Left ventricle myocardium inferior (tissue), 1 donor: ENCODE measurements at regions not wholly inside any gene's neighbourhood (a gene's known extent, or its start where the extent isn't known, plus 50 kb on each side); places are given as distances from the start of the nearest gene placed in this dataset.

Source experiments
- DNase-seq: peaks from one replicate; pipeline ENCODE4 v3.0.0-alpha.2; 2020
- H3K27ac ChIP-seq: fragments of 200-600 bp; replicated peaks from 2 replicates; pipeline ENCODE4 v1.8.0; 2021
- H3K27me3 ChIP-seq: fragments of 200-600 bp; 2 replicates; pipeline ENCODE4 v1.8.0; 2021; ENCODE audit warnings: low read depth
- H3K36me3 ChIP-seq: fragments of 200-600 bp; 2 replicates; pipeline ENCODE4 v1.8.0; 2021
- H3K4me1 ChIP-seq: fragments of 200-600 bp; 2 replicates; pipeline ENCODE4 v1.8.0; 2021
- H3K4me3 ChIP-seq: fragments of 200-600 bp; 2 replicates; pipeline ENCODE4 v1.8.0; 2021; ENCODE audit warnings: mild to moderate bottlenecking, moderate library complexity
- H3K9me3 ChIP-seq: fragments of 200-600 bp; replicated peaks from 2 replicates; pipeline ENCODE4 v1.8.0; 2021
- CTCF ChIP-seq: fragments of 200-600 bp; IDR thresholded peaks from 2 replicates; pipeline ENCODE4 v1.8.0; 2021; ENCODE audit warnings: antibody characterized with exemption, mild to moderate bottlenecking, borderline replicate concordance
- intact Hi-C: fragments of 100-400 bp; cut with micrococcal nuclease; formaldehyde crosslinking; loops from one replicate; pipeline ENCODE4 v1.11.0; 2022
- donor health status: DM: no; HTN: yes; CAD: no; lungs with severe emphysema.

- no peak for DNase-seq
- H3K9me3 ChIP-seq: peaks cover 34% of the 10 kb centered on the region
- H3K27me3 ChIP-seq: no peaks in the 10 kb centered on the region
- H3K4me3 ChIP-seq: no peak overlapping the region
- H3K4me1 ChIP-seq: no peaks in the 10 kb centered on the region
- intact Hi-C loops: no loop called here
- H3K36me3 ChIP-seq: no peaks in the 10 kb centered on the region
- no peak for TF ChIP-seq CTCF
- no peak overlapping the region for H3K27ac ChIP-seq
Observed at GRCh38 chr5:63483338-63483737, 478.9 kb downstream of the HTR1A start.

- no peaks in the 10 kb centered on the region for H3K27me3 ChIP-seq
- no peak overlapping the region for H3K4me3 ChIP-seq
- H3K4me1 ChIP-seq: no peaks in the 10 kb centered on the region
- intact Hi-C loops: no loop called here
- H3K36me3 ChIP-seq: no peaks in the 10 kb centered on the region
- TF ChIP-seq CTCF: no peak
- no peak for DNase-seq
- peaks cover 9% of the 10 kb centered on the region for H3K9me3 ChIP-seq
- no peak overlapping the region for H3K27ac ChIP-seq
Observed at GRCh38 chr5:63473335-63473967, 488.8 kb downstream of the HTR1A start.

- H3K27me3 ChIP-seq: no peaks in the 10 kb centered on the region
- DNase-seq: no peak
- no peaks in the 10 kb centered on the region for H3K36me3 ChIP-seq
- H3K27ac ChIP-seq: no peak overlapping the region
- TF ChIP-seq CTCF: no peak
- H3K4me1 ChIP-seq: no peaks in the 10 kb centered on the region
- no peaks in the 10 kb centered on the region for H3K9me3 ChIP-seq
- no peak overlapping the region for H3K4me3 ChIP-seq
- intact Hi-C loops: no loop called here
Observed at GRCh38 chr5:63456279-63456678, 506.0 kb downstream of the HTR1A start.

- intact Hi-C loops: no loop called here
- H3K27me3 ChIP-seq: no peaks in the 10 kb centered on the region
- no peak overlapping the region for H3K27ac ChIP-seq
- no peaks in the 10 kb centered on the region for H3K4me1 ChIP-seq
- no peak overlapping the region for H3K4me3 ChIP-seq
- no peaks in the 10 kb centered on the region for H3K36me3 ChIP-seq
- no peaks in the 10 kb centered on the region for H3K9me3 ChIP-seq
- TF ChIP-seq CTCF: no peak
- no peak for DNase-seq
Observed at GRCh38 chr5:63451188-63451587, 511.1 kb downstream of the HTR1A start.

- Histone ChIP-seq H3K36me3 (no peaks in the 10 kb centered on the region), H3K27me3 (no peaks in the 10 kb centered on the region), H3K4me1 (no peaks in the 10 kb centered on the region), H3K9me3 (no peaks in the 10 kb centered on the region), H3K4me3 (no peak overlapping the region), H3K27ac (no peak overlapping the region)
- intact Hi-C loops: no loop called here
- no peak for TF ChIP-seq CTCF
- DNase-seq: no peak
Observed at GRCh38 chr5:63439537-63439936, 522.7 kb downstream of the HTR1A start.
